ENCODE measurements at regions not wholly inside any gene's neighbourhood (a gene's known extent, or its start where the extent isn't known, plus 50 kb on each side); places are given as distances from the start of the nearest gene placed in this dataset.

GRCh38 chr17:69981441-69981840, 93.6 kb upstream of the KCNJ16 start:
- Histone ChIP-seq H3K9me2 (ENCODE audit: insufficient read depth) (no peaks in the 10 kb centered on the region), H2AFZ (no peak overlapping the region), H3F3A (ENCODE audit: insufficient read depth) (no peaks in the 10 kb centered on the region), H3K4me3 (no peak overlapping the region), H3K36me3 (ENCODE audit: low read depth) (no peaks in the 10 kb centered on the region), H3K27me3 (replicated peaks; ENCODE audit: insufficient read depth) (no peaks in the 10 kb centered on the region), H4K20me1 (ENCODE audit: insufficient read depth) (no peaks in the 10 kb centered on the region), H3K4me2 (ENCODE audit: unreplicated experiment) (no peak overlapping the region), H3K9ac (no peak overlapping the region), H3K4me1 (ENCODE audit: insufficient read depth) (peaks cover 6% of the 10 kb centered on the region; the same call in 1 of the 2 replicates), H3K27ac (no peak overlapping the region), H3K9me3 (ENCODE audit: low read depth) (no peaks in the 10 kb centered on the region), H3K79me2 (ENCODE audit: insufficient read depth) (no peaks in the 10 kb centered on the region)
- WGBS, 2 experiments (ENCODE audit: low coverage in 1 of 2, low lambda C conversion rate in 2 of 2, missing lambda C conversion rate in 2 of 2): 90% methylated on average over 5 of the region's 5 CpGs
- TF ChIP-seq EZH2phosphoT487 (IDR thresholded peaks at IDR 0.05; ENCODE audit: insufficient read depth, low read depth): no peak
- TF ChIP-seq EZH2 (IDR thresholded peaks at IDR 0.05; ENCODE audit: insufficient read depth, poor library complexity, severe bottlenecking): no peak
- DNase-seq: no peak
- in situ Hi-C loops (cut with MboI): no loop called here

GRCh38 chr17:69995476-69995875, 79.5 kb upstream of the KCNJ16 start:
- Histone ChIP-seq H3K36me3 (ENCODE audit: low read depth) (no peaks in the 10 kb centered on the region), H3K9ac (no peak overlapping the region), H4K20me1 (ENCODE audit: insufficient read depth) (no peaks in the 10 kb centered on the region), H3K4me1 (ENCODE audit: insufficient read depth) (peaks cover 9% of the 10 kb centered on the region; the same call in 1 of the 2 replicates), H3K27ac (no peak overlapping the region), H3F3A (ENCODE audit: insufficient read depth) (peaks cover 8% of the 10 kb centered on the region; the same call in 1 of the 2 replicates), H3K27me3 (replicated peaks; ENCODE audit: insufficient read depth) (no peaks in the 10 kb centered on the region), H3K4me2 (ENCODE audit: unreplicated experiment) (no peak overlapping the region), H2AFZ (no peak overlapping the region), H3K4me3 (no peak overlapping the region), H3K9me2 (ENCODE audit: insufficient read depth) (no peaks in the 10 kb centered on the region), H3K9me3 (ENCODE audit: low read depth) (no peaks in the 10 kb centered on the region), H3K79me2 (ENCODE audit: insufficient read depth) (no peaks in the 10 kb centered on the region)
- in situ Hi-C loops (cut with MboI): no loop called here
- TF ChIP-seq EZH2phosphoT487 (IDR thresholded peaks at IDR 0.05; ENCODE audit: insufficient read depth, low read depth) (no peak), EZH2 (IDR thresholded peaks at IDR 0.05; ENCODE audit: insufficient read depth, poor library complexity, severe bottlenecking) (no peak)
- 87 to 95% methylated on average over 2 of the region's 2 CpGs for WGBS, 2 experiments (ENCODE audit: low coverage in 1 of 2, low lambda C conversion rate in 2 of 2, missing lambda C conversion rate in 2 of 2)
- DNase-seq: no peak

- peak overlapping the region; percentile 56 for H2AFZ ChIP-seq
- H3K27ac ChIP-seq: no peak overlapping the region
- no peak overlapping the region for H3K4me2 ChIP-seq (ENCODE audit: unreplicated experiment)
Observed at GRCh38 chr17:69997332-69997731, 77.7 kb upstream of the KCNJ16 start.

GRCh38 chr17:69999253-69999652, 75.8 kb upstream of the KCNJ16 start:
- no peak for TF ChIP-seq EZH2 (IDR thresholded peaks at IDR 0.05; ENCODE audit: insufficient read depth, poor library complexity, severe bottlenecking)
- no peak for TF ChIP-seq EZH2phosphoT487 (IDR thresholded peaks at IDR 0.05; ENCODE audit: insufficient read depth, low read depth)
- no peak overlapping the region for H3K4me3 ChIP-seq
- no peaks in the 10 kb centered on the region for H3K36me3 ChIP-seq (ENCODE audit: low read depth)

More at GRCh38 chr17:69997332-69997731, 77.7 kb upstream of the KCNJ16 start:
- Histone ChIP-seq H3K4me1 (ENCODE audit: insufficient read depth) (peaks cover 9% of the 10 kb centered on the region; the same call in 1 of the 2 replicates), H3K27me3 (replicated peaks; ENCODE audit: insufficient read depth) (no peaks in the 10 kb centered on the region), H3K79me2 (ENCODE audit: insufficient read depth) (no peaks in the 10 kb centered on the region), H3K4me3 (no peak overlapping the region), H3K9ac (no peak overlapping the region), H3F3A (ENCODE audit: insufficient read depth) (peaks cover 8% of the 10 kb centered on the region; the same call in 1 of the 2 replicates), H3K36me3 (ENCODE audit: low read depth) (no peaks in the 10 kb centered on the region), H3K9me3 (ENCODE audit: low read depth) (no peaks in the 10 kb centered on the region), H3K9me2 (ENCODE audit: insufficient read depth) (no peaks in the 10 kb centered on the region), H4K20me1 (ENCODE audit: insufficient read depth) (no peaks in the 10 kb centered on the region)
- in situ Hi-C loops (cut with MboI): no loop called here
- no peak for TF ChIP-seq EZH2phosphoT487 (IDR thresholded peaks at IDR 0.05; ENCODE audit: insufficient read depth, low read depth)
- no peak for TF ChIP-seq EZH2 (IDR thresholded peaks at IDR 0.05; ENCODE audit: insufficient read depth, poor library complexity, severe bottlenecking)
- DNase-seq: peak; percentile 50

GRCh38 chr17:70006159-70006558, 68.9 kb upstream of the KCNJ16 start:
- in situ Hi-C loops (cut with MboI): no loop called here
- H3K9me3 ChIP-seq (ENCODE audit: low read depth): no peaks in the 10 kb centered on the region
- 90 to 92% methylated on average over 4 of the region's 4 CpGs for WGBS, 2 experiments (ENCODE audit: low coverage in 1 of 2, low lambda C conversion rate in 2 of 2, missing lambda C conversion rate in 2 of 2)
- H4K20me1 ChIP-seq (ENCODE audit: insufficient read depth): no peaks in the 10 kb centered on the region
- H3K27me3 ChIP-seq (replicated peaks; ENCODE audit: insufficient read depth): no peaks in the 10 kb centered on the region
- no peaks in the 10 kb centered on the region for H3K9me2 ChIP-seq (ENCODE audit: insufficient read depth)
- peak; percentile 21 for DNase-seq
- H2AFZ ChIP-seq: 0 out of 2 replicates have a peak overlapping the region, but pooled peaks have one; percentile 8
- no peak overlapping the region for H3K4me3 ChIP-seq
- H3K27ac ChIP-seq: no peak overlapping the region
- no peaks in the 10 kb centered on the region for H3F3A ChIP-seq (ENCODE audit: insufficient read depth)
- H3K36me3 ChIP-seq (ENCODE audit: low read depth): no peaks in the 10 kb centered on the region
- H3K4me2 ChIP-seq (ENCODE audit: unreplicated experiment): no peak overlapping the region
- TF ChIP-seq EZH2 (IDR thresholded peaks at IDR 0.05; ENCODE audit: insufficient read depth, poor library complexity, severe bottlenecking) (no peak), EZH2phosphoT487 (IDR thresholded peaks at IDR 0.05; ENCODE audit: insufficient read depth, low read depth) (no peak)
- no peaks in the 10 kb centered on the region for H3K79me2 ChIP-seq (ENCODE audit: insufficient read depth)
- no peak overlapping the region for H3K9ac ChIP-seq
- no peaks in the 10 kb centered on the region for H3K4me1 ChIP-seq (ENCODE audit: insufficient read depth)

More at GRCh38 chr17:69999253-69999652, 75.8 kb upstream of the KCNJ16 start:
- no peaks in the 10 kb centered on the region for H3K79me2 ChIP-seq (ENCODE audit: insufficient read depth)
- H3K9ac ChIP-seq: no peak overlapping the region
- no peaks in the 10 kb centered on the region for H3K9me2 ChIP-seq (ENCODE audit: insufficient read depth)
- no peak overlapping the region for H3K4me2 ChIP-seq (ENCODE audit: unreplicated experiment)
- peaks cover 9% of the 10 kb centered on the region; the same call in 1 of the 2 replicates for H3K4me1 ChIP-seq (ENCODE audit: insufficient read depth)
- H3K27me3 ChIP-seq (replicated peaks; ENCODE audit: insufficient read depth): no peaks in the 10 kb centered on the region
- no peak for DNase-seq
- H3K27ac ChIP-seq: no peak overlapping the region
- peaks cover 8% of the 10 kb centered on the region; the same call in 1 of the 2 replicates for H3F3A ChIP-seq (ENCODE audit: insufficient read depth)
- in situ Hi-C loops (cut with MboI): no loop called here
- H4K20me1 ChIP-seq (ENCODE audit: insufficient read depth): no peaks in the 10 kb centered on the region
- WGBS, 2 experiments (ENCODE audit: low coverage in 1 of 2, low lambda C conversion rate in 2 of 2, missing lambda C conversion rate in 2 of 2): 85 to 89% methylated on average over 1 of the region's 1 CpG
- H3K9me3 ChIP-seq (ENCODE audit: low read depth): no peaks in the 10 kb centered on the region
- H2AFZ ChIP-seq: no peak overlapping the region

Measured in GM23248 (cell line).